Stimulated activated CD8-positive, alpha-beta memory T cell treated with anti-CD3 and anti-CD28 coated beads, Interleukin-4, amount 100 ng/mL, for 24 hours (primary cell): ENCODE measurements at regions not wholly inside any gene's neighbourhood (a gene's known extent, or its start where the extent isn't known, plus 50 kb on each side); places are given as distances from the start of the nearest gene placed in this dataset.

Experiments
- DNase-seq: peaks from one replicate; pipeline ENCODE4 v3.0.0-alpha.2; 2020; ENCODE audit warnings: low read depth

DNA sequence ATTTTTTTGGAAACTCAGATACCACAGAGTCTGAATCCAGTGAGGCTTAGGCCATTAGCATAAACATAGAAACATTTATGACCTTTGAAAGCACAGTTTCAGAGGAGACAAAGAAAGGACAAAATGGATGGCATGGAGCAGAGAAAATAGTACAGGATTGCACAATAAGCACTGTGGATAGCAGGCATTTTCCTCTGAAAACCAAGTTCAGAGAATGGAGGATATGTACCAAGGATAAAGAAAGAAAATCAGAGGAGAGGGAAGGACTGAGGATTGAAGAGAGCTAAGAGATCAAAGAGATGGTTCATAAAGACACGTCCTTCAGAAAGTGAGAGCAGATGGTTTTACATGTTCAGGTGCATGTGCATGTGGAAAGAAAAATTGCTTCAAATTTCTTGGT is 707.2 kb upstream of the CELF2 start:
- no peak for DNase-seq

DNA sequence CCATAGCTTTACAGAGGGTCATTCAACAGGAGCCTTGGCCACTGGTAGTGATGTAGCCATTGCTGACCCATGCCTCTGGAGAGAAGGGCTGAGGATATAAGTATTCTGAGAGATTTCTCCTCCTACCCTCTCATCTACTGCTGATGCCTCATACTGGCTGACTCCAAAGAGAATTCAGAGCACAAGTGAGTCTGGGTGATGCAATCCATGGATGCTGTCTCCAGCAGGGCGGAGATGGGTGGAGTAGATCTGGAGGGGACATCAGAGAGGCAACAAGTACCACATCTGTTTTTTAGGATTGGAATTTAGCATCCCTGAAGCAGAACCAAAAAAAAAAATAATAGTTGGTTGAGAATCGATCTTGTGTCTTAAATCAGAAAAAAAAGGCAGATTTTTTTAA is 705.7 kb upstream of the CELF2 start:
- DNase-seq = no peak

DNA sequence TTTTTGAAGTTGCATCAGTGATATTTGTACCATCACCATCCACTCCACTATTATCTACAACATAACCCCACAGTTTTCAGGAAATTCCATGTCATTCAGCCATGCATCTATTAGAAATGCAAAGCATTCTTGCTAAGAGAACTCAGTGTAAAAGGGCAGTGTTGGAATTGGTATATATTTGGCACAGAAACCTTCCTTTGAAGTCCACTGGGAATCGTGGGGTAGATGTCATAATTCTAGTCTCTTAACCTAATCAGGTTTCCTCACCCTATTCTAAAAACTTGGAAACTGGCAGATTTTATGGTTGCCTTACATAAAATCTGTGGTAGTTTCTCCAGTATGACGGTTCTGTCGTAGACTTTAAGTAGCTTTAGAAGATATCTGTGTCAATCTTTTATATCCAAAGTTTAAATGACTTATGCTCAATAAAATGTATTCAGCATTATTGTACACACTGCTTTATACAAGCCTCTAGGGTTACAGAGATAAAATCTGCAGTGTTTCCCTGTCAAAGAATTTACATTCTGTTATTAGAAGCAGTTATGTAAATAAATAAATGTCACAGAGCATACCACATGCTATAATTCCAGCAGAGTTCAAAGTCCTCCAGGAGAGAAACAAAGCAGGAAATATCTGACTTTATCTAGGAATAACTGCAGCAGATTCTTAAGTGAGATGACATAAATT is 704.4 kb upstream of the CELF2 start:
- no peak for DNase-seq

DNA sequence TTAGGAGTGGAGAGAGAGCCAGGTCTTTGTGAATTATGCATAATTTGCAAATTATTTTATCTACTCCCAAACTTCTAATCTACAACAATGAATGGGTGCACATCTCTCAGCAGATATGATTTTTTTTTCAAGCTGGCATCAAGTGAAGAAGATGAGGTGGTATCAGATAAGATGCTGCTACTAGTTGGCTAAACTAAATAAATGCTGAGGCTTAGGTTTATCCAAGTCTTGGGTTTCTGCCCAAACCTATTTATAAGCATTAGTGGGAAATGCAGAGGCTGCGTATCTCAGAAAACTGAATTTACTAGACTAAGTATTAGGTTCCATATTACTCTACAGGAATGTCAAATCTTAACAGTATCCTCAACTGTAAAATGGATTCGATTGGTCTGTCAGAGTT is 703.0 kb upstream of the CELF2 start:
- no peak for DNase-seq

DNA sequence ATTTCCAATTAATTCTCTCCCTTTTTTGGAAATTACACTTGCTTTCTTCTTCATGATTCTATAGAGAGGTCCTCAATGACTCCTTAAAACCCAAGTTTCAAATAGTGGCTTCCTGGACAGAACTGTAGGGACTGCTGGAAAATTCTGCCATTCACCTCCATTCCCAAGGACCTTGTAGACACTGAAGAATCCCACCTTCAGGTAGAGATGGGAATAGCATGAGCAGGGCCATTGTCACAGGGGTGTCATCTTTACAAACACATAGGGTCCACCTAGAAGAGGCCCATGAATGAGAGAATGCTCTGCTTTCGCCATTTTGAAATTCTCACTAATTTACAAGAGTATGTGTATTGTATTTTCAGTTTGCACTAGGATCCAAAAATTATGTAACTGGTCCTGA is 701.7 kb upstream of the CELF2 start:
- DNase-seq = no peak

DNA sequence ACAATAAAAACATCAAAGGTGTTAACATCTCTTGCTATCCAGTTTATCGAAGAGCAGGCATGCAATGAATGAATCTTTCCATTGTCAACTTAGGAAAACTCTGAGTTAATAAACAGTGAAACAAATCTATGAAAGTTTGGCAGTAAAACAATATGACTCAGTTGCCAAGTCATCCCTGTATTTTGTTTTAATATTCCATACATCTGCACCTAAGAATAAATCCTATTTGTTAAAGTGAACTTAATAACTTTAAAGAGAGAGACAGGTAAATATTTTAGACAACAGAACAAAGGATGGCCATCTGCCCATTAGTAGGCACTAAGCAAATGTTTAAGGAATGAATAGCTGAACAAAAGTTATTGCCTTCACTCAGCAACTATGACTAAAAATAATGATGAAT is 700.5 kb upstream of the CELF2 start:
- DNase-seq = no peak

DNA sequence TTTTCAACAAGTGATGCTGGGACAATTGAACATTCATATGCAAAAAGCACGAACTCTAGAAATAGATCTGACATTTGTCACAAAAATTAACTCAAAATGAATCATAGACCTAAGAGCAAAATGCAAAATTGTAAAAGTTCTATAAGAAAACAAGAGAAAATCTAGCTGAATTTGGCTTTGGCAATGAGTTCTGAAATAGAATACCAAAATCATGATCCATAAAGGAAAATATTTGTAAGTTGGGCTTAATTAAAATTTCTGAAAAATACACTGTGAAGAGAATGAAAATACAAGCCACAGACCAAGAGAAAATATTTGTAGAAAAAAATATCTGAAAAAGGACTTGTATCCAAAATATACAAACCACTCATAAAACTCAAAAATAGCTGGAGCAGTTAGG is 698.8 kb upstream of the CELF2 start:
- no peak for DNase-seq

DNA sequence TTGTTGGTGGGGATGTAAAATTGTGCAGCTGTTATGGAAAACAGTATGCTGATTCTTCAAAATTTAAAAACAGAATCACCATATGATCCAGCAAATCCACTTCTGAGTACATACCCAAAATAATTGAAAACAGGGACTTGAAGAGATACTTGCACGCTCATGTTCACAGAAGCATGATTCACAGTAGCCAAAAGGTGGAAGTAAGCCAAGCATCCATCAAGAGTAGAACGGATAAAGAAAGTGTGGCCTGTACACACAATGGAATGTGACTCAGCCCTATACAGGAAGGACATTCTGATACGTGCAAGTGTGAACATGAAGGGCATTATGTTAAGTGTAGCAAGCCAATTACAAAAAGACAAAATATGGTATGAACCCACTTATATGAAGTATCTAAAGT is 696.7 kb upstream of the CELF2 start:
- DNase-seq = no peak

DNA sequence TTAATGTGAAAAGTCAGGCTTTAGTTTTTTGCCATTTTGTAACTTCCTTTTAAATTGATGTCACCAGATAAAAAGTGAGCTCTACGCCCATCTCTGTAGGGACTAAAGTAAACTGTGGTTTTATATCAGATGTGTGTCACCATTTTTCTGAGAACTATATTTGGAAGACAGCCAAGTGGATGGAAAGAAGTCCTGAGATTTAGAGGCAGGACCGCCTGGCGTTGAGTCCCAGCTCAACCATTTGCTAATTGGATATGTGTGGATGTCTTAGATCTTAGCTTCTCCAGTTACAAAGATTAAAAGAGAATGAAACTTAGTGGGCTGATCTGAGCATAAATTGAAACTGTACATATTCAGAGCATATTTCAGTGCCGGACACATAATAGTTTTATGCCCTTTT is 691.6 kb upstream of the CELF2 start:
- DNase-seq = no peak

DNA sequence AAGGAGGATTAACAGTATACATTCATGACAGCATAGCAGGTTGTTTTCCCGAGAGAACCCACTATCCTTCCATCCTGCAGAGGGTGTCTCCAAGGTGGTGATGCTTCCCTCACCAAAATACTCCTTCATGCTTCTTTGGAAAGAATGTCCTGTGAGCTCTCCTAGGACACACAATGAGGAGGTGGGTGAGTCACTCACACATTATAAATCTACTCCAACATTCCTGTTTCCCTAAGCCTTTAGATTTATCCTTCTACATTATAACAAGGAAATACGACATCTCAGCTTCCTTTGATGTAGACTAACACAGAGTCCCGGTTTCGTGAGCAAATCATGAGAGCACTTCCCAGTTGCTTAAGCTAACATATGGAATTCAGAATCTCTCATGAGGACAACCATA is 689.7 kb upstream of the CELF2 start:
- DNase-seq = no peak

DNA sequence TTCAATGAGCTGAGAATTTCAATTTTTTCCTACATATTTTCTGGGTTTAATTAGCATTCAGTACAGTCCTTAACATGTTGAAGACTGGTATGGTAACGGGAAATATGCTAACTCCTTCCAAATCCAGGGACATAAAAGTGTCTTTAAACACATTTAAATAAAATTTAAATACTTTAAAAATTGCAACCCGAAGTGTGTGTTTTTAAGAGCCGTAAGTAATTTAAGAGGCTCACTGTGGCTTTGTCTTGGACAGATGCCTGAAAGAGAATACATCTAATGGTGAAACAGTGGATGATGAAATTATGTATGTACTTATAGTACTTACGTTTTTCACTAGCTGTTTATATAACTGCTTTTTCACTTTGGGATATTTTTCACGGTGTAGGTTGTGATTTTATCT is 687.3 kb upstream of the CELF2 start:
- no peak for DNase-seq

DNA sequence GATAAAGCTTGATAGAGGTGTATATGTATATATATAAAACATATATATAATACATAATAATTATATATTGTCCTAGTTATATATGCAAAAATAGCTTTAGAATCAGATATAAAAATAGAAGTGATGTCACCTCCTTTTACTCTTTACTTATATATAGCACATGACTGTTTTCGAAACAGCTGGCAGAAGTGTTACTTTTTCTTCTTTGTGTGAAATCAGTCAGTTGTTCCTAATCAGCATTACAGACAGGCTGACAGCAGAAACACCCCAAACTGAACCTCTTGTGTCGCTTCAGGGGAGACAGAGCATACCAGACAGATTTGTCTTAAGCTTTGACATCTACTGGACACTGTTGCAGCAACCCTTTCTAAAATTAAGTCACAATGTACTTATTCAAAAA is 684.9 kb upstream of the CELF2 start:
- no peak for DNase-seq

DNA sequence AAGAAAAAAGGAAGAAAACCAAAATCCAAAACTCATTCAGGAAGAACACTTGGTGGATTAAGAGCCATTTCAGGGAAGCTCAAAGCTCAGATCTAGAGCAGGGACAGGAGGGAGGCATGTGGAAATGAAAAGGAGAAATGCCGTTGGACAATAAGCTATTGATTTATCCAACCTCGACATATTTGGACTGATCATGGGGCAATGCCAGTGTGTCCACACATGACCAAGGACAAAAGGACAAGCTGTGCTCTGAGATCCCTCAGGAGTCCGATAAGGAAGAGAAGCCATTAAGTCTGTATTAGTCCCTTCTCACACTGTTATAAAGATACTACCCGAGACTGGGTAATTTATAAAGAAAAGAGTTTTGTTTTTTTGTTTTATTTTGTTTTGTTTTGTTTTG is 684.0 kb upstream of the CELF2 start:
- no peak for DNase-seq

DNA sequence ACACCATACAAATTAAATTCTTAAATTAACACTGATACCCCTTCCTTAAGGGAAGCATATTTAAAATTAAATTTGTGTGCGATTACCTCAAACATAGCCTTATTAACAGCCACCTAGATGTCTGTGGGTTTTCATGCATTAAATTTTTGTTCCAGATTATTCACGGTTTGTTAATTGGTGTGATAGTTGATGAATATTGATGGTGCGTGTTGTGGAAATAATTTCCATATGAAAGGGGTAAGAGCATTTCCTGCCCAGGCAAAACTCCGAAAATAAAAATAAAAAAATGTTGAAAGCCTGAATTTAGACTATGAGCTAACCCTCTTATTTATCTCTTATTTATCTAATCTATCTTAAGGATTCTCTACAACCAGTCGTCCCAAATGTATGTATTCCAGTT is 679.3 kb upstream of the CELF2 start:
- no peak for DNase-seq

DNA sequence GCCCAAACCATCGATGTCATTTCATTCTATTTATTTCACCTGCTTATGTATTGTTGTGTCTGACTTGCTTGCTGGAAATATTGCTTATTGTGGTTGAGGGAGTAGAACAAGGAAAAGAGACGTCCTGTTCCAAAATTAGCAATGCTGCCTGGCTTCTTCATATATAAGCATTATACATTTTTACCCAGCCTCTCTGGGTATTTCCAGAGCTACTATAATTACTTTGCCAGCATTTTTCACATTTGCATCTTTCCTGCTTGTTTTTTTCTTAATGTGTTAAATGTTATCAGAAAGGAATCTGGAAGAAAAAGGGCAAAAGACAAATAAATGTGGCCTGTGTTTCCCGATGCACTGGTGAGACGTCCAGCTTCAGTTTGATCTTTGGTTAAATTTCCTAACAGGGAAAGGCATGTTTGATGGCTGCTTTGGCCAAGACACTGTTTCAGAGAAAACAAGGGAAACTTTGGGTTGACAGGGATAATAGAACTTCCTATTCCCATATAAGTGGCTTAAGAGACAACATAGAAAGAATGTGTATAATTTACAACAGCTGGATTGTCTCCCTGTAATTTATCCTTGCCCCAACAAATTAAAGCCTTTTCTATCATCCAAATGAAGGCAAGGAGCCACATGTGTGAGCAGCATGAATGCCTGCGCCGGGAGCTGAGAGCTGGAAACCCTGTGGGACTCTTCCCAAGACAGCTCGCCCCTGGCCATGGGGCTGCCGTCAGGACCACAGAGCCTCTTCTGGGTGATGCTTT is 671.1 kb upstream of the CELF2 start:
- no peak for DNase-seq

DNA sequence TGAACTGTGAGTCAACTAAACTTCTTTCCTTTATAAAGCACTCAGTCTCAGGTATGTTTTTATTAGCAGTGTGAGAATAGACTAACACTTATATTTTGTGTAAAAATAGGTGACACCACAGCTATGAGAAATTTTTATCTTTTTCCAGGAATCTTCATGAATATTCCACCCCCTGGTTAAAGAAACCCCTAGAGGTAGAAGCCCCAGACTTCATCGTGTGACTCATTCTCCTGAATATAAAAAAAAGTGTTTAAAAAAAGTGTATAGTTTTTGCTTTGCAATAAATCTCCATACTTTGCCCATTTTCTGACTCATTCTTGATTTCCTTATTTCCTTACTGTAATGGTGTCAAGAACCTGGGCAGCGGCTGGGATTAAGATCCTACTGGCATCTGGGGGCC is 667.6 kb upstream of the CELF2 start:
- no peak for DNase-seq

DNA sequence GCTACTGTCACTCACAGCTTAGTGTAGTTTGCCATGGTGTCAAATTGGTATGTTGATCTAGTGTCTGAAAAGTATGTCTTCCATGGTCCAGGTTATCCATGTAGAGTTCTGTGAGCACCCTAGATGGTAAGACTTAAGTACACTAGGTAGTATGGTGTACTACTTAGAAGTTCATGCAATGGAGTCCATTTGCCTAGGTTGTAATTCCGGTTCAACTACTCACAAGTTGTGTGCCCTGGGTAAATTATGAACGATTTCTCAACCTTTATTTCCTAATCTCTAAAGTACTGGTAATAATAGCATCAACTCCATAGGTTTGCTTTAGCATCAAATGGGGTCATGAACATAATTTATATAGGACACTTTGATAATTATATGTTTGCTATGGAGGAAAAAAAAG is 666.2 kb upstream of the CELF2 start:
- no peak for DNase-seq

DNA sequence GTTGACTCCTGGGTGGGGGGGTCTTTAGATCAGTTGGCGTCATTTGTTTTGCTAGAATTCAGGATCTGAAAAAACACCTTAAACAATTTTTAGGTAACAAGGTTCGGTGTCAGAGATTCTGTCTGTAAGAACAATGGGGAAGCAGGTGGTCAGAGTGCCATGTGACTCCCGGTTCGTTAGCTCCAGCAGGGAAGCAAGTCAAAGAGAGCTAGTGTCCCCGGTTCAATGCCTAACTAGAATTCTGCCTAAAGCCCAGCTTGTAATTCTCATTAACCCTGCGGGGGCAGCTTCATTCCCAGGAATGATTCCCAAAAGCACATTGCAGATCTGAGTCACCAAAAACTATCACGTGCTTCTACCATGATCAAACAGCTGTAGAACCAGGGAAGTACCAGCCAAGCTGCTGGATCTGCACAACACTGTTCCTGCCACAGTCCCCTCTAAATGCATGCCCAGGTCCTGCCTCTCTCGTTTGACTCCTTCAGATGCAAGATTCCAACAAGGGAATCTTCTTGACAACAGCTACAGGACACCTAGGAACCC is 664.3 kb upstream of the CELF2 start:
- DNase-seq = no peak

DNA sequence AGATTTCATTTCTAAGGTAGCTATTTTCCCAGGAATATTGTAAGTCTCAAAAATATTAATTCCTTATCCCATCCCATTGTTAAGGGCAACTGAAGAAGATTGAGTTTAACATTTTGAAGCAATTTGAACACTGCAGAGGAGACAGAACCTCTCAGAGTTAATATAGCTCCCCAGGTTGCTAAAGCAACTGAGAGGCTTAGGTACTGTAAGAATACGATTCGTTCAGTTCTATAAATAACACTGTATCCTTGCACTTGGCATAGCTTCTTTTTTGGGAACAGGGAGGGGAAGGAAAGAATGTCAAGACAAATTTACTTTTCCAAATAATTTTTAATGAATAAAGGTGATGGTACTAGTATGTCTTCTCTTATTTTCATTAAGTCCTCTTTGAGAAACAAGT is 658.4 kb upstream of the CELF2 start:
- DNase-seq = no peak

DNA sequence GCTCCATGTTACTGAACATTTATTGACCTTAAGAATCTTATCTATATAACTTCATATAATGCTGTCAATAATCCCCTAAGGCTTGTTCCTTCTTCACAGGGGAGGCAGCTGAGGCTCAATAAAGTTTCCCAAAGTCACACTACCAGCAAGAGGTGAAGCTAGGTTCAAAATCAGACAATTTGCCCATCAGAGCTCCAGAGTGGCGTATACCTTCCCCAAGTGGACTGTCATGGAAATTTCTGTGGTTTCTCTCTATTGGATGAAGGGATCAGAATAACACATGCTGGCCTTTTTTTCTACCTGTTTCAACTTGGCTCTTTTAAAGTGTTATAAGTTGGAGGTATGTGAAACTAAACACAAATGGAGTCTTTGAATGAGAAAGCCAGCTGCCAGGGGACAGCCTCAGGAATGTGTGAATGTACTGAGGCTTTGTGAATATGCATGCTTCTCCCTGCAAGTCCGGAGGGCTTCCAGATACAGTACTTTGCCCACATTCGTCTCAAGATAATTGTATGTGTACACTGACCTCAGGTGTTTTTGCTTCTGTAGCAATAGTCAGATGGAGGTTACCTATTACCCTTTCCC is 656.3 kb upstream of the CELF2 start:
- DNase-seq = no peak

DNA sequence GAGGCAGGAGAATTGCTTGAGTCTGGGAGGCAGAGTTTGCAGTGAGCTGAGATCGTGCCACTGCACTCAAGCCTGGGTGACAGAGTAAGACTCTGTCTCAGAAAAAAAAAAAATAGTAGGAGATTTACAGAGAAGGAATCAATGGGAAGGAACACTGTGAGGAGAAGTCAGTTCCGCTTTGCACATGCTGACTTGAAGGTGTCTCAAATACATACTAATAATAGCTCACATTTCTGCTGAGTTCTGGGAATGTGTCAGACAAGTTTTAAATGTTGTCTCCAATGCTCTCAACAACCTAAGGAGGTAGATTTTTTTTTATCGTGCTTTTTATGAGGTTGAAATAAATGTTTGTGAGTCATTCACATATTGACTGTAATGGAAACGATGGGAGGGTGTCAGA is 654.9 kb upstream of the CELF2 start:
- DNase-seq = no peak

DNA sequence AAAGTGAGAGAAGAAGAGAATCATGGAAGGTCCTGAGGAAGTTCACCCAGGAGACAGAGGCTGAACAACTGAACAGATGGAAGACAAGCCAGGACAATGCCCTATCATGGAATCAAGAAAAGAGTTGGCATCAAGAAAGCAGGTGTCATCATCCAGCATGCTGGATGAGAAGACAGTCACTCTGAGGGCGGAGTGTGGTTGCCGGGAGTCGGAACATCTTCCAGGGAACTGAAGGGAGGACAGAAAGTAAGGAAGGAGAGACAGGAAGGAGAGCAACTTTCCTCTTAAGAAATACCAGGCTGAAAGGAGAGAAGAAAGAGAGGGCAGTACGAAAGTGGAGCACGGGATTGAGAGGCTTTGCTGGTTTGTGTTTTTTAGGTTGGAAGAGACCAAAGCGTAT is 654.5 kb upstream of the CELF2 start:
- DNase-seq = no peak

DNA sequence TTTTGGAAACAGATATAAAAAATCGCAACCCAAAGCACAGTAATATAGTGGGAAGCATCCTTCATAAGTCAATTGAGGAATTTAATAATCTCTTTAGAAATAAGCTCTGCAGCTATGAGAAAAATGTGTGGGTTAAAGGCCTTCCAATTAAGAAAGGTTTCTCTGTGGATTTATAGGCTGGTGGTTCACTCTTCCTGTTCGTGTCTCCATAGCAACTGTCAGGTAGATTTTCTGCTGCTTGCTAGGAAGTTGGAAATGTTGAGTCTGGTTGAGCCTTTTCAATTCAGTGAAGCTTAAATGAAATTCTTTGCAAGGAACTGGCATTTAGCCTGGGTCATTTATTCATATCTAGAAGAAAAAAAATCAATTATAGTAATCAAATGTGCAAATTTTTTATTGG is 652.8 kb upstream of the CELF2 start:
- no peak for DNase-seq

DNA sequence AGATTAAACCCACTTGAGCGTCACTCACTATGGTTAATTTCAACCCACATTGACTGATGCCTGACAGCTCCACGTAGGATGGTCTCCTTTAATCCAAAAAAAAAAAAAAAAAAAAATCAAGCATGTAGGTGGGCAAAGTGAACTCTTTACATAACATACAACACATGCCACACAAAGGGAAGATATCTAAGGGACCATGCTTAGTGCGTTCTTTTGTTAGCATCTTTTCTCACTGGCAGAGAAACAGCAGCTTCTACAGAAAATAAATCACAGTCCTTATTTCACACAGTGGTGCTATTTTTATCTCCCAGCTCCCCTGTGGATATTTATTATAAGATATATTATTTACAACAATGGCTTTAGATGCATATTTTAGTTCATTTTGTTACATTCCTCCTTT is 652.0 kb upstream of the CELF2 start:
- no peak for DNase-seq
